RWPE2 (cell line): ENCODE measurements at regions not wholly inside any gene's neighbourhood (a gene's known extent, or its start where the extent isn't known, plus 50 kb on each side); places are given as distances from the start of the nearest gene placed in this dataset.
"Not testable (repeated sequence)": the region's sequence is repeated elsewhere in the genome, so short reads cannot be mapped to it uniquely, and the experiment has no call there.

Experiments used
- ATAC-seq: fragments of 200-7000 bp; cut with Tn5 transposase; 3 replicates; pipeline ENCODE4 v1.9.1; 2021; ENCODE audit warnings: low read depth
- DNase-seq: peaks from one replicate; pipeline ENCODE4 v3.0.0-alpha.2; 2020; ENCODE audit warnings: low spot score
- H3K27ac ChIP-seq: fragments of 450-650 bp; 2 replicates; pipeline ENCODE4 v1.5.1; 2017; ENCODE audit warnings: mild to moderate bottlenecking; ENCODE audit not compliant: poor library complexity, severe bottlenecking
- H3K27me3 ChIP-seq: fragments of 250-450 bp; sonication (Bioruptor Pico); 2 replicates; pipeline ENCODE4 v1.5.1; 2021; ENCODE audit warnings: mild to moderate bottlenecking, moderate library complexity; ENCODE audit not compliant: insufficient read depth, poor library complexity, severe bottlenecking
- H3K36me3 ChIP-seq: fragments of 250-450 bp; sonication (Bioruptor Pico); 2 replicates; pipeline ENCODE4 v1.5.1; 2020; ENCODE audit warnings: low read depth, mild to moderate bottlenecking, moderate library complexity
- H3K4me1 ChIP-seq: fragments of 250-450 bp; sonication (Bioruptor Pico); 2 replicates; pipeline ENCODE4 v1.5.1; 2021; ENCODE audit warnings: mild to moderate bottlenecking, moderate library complexity; ENCODE audit not compliant: insufficient read depth, poor library complexity, severe bottlenecking
- H3K4me3 ChIP-seq: fragments of 250-450 bp; sonication (Bioruptor Pico); 2 replicates; pipeline ENCODE4 v1.5.1; 2021; ENCODE audit warnings: mild to moderate bottlenecking, moderate library complexity; ENCODE audit not compliant: severe bottlenecking
- H3K9me3 ChIP-seq: fragments of 250-450 bp; sonication (Bioruptor Pico); 2 replicates; pipeline ENCODE4 v1.5.1; 2021; ENCODE audit warnings: mild to moderate bottlenecking, moderate library complexity; ENCODE audit not compliant: severe bottlenecking
- TF ChIP-seq, protein P1 (sequence below): fragments of 450-650 bp; IDR thresholded peaks from one replicate; pipeline ENCODE4 v1.5.1; 2017; ENCODE audit warnings: mild to moderate bottlenecking, moderate library complexity; ENCODE audit not compliant: poor library complexity, severe bottlenecking

DNA sequence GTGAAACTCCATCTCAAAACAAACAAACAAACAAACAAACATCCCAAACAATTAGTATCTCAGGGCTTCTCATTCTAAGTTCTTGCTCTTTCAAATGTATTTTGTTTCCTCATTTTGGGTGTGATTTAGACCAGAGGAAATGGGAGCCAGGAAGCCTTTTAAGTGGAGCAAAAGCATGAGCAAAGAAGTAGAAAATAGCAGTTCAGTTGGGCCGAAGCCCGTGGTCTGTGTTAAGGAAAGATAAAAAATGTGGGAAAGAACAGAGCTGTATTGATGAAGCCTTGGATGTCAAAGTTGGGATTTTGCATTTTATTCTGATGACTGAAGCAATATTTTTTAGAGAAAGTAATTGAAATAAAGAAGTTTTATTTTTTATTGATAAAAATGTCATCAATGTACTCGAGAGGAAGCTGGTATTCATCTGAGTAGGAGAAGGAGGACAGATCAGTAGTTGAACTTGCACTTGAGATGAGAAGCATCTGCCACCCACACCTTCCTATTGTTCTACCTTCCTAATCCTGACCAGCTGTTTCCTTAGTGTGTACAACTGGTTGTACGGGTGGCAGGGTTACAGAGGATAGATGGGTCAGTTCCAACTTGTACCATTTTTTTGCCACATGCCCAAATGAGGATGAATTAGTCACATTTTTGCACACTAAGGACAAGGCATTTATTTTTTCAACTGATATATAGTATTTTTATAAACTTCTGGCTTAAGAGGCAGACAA is 56.1 kb downstream of the KIAA0408 start:
- H3K9me3 ChIP-seq: no peaks in the 10 kb centered on the region
- TF ChIP-seq, protein P1, sequence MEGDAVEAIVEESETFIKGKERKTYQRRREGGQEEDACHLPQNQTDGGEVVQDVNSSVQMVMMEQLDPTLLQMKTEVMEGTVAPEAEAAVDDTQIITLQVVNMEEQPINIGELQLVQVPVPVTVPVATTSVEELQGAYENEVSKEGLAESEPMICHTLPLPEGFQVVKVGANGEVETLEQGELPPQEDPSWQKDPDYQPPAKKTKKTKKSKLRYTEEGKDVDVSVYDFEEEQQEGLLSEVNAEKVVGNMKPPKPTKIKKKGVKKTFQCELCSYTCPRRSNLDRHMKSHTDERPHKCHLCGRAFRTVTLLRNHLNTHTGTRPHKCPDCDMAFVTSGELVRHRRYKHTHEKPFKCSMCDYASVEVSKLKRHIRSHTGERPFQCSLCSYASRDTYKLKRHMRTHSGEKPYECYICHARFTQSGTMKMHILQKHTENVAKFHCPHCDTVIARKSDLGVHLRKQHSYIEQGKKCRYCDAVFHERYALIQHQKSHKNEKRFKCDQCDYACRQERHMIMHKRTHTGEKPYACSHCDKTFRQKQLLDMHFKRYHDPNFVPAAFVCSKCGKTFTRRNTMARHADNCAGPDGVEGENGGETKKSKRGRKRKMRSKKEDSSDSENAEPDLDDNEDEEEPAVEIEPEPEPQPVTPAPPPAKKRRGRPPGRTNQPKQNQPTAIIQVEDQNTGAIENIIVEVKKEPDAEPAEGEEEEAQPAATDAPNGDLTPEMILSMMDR: no peak
- DNase-seq (no peak), ATAC-seq (no peak)
- no peak overlapping the region for H3K4me3 ChIP-seq
- H3K27ac ChIP-seq: no peak overlapping the region
- no peaks in the 10 kb centered on the region for H3K36me3 ChIP-seq
- H3K4me1 ChIP-seq: peaks cover 3% of the 10 kb centered on the region
- no peaks in the 10 kb centered on the region for H3K27me3 ChIP-seq

DNA sequence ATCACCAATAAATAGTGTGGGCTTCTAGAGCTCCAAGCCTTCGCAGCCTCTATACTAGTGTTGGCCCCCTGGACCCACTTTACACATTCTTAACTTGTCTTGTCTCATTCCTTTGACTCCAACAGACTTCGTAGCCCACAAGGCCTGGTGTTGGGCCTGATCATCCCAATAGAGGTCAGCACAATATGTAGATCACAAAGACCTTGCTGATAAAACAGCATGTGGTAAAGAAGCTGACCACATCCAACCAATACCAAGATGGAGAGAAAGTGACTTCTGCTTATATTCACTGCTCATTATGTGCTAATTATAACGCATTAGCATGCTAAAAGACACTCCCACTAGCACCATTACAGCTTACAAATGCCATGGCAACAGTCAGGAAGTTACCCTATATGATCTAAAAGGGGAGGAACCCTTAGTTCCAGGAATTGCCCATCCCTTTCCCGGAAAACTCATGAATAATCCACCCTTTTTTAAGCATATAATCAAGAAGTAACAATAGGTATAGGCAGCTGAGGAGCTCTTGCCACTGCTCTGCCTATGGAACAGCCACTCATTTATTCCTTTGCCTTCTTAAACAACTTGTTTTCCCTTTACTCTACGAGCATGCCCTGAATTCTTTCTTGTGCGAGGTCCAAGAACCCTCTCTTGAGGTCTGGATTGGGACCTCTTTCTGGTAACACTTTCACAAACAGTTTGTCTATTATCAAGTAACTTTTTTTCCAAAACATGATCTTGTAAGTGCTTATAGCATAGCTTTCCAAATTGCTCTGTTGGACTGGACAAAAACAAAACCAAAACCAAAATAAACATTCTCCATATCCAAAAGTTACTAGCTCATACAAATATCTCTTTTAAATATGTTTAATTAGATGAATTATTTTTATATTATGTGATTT is 54.6 kb upstream of the ECHDC1 start:
- DNase-seq: no peak
- H3K9me3 ChIP-seq: no peaks in the 10 kb centered on the region
- H3K36me3 ChIP-seq: no peaks in the 10 kb centered on the region
- no peak for ATAC-seq
- peaks cover 15% of the 10 kb centered on the region for H3K4me1 ChIP-seq
- no peak overlapping the region for H3K4me3 ChIP-seq
- H3K27me3 ChIP-seq: no peaks in the 10 kb centered on the region
- TF ChIP-seq, protein P1: no peak
- H3K27ac ChIP-seq: no peak overlapping the region

DNA sequence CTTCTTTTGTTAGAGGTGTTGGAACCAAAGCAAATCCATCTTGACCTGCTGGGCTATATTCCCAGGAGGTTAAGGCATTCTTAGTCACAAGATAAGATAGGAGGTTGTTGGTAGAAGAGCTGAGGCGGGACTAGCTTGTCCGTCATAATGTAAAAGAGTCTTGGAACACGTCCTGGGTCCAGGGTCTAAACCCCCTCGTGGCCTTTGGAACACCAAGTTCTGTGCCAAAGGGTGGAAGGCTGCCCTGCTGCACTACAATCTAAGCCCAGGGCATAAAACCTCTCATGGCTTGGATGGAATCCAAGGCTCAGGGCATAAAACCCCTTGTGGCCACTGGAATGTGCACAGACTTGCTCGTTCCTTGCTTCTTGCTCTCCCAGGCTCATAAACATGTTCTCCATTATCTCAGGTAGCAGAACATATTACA is 53.8 kb upstream of the ECHDC1 start:
- not testable (repeated sequence) for DNase-seq
- peak; percentile 63 for ATAC-seq

More for the DNA sequence above, 53.8 kb upstream of the ECHDC1 start:
- not testable (repeated sequence) for H3K27me3 ChIP-seq, H3K36me3 ChIP-seq, H3K4me3 ChIP-seq, H3K27ac ChIP-seq, H3K9me3 ChIP-seq
- H3K4me1 ChIP-seq: peaks cover 22% of the 10 kb centered on the region
